ENCODE measurements at regions not wholly inside any gene's neighbourhood (a gene's known extent, or its start where the extent isn't known, plus 50 kb on each side); places are given as distances from the start of the nearest gene placed in this dataset.

- TF ChIP-seq CTCF (IDR thresholded peaks at IDR 0.05) (no peak), ZBTB33 (IDR thresholded peaks at IDR 0.05; ENCODE audit: borderline replicate concordance, low read depth) (no peak), TAF1 (IDR thresholded peaks at IDR 0.05; ENCODE audit: borderline replicate concordance, low read depth, low read length) (no peak), MAX (IDR thresholded peaks at IDR 0.05; ENCODE audit: low read depth) (no peak), TEAD4 (IDR thresholded peaks at IDR 0.05; ENCODE audit: borderline replicate concordance, insufficient read depth) (no peak), POLR2AphosphoS5 (IDR thresholded peaks at IDR 0.05; ENCODE audit: low read depth, low read length) (no peak), JUND (IDR thresholded peaks at IDR 0.05) (no peak), RFX5 (IDR thresholded peaks at IDR 0.05; ENCODE audit: low read length) (no peak), EZH2phosphoT487 (IDR thresholded peaks at IDR 0.05; ENCODE audit: borderline replicate concordance, low read depth) (no peak), NFIC (IDR thresholded peaks at IDR 0.05; ENCODE audit: borderline replicate concordance) (no peak)
Measured at GRCh38 chr7:94792241-94792640, 115.2 kb upstream of the PPP1R9A start.
